Effector memory CD8-positive, alpha-beta T cell (primary cell): ENCODE measurements at regions not wholly inside any gene's neighbourhood (a gene's known extent, or its start where the extent isn't known, plus 50 kb on each side); places are given as distances from the start of the nearest gene placed in this dataset.

Source experiments
- ATAC-seq: fragments of 150-1000 bp; cut with Tn5 transposase; replicated peaks from 2 replicates; pipeline ENCODE4 v1.10.0; 2021; ENCODE audit warnings: mild to moderate bottlenecking, moderate library complexity
- DNase-seq, 3 experiments: peaks; one replicate each; pipeline ENCODE4 v3.0.0; 2021
- H3K27ac Mint-ChIP-seq, 2 donors: one replicate each; pipeline ENCODE4 v1.8.0; 2022; ENCODE audit warnings: mild to moderate bottlenecking in 2 of 2, mixed read lengths in 2 of 2, moderate library complexity in 2 of 2
- H3K27me3 Mint-ChIP-seq, 2 donors: one replicate each; pipeline ENCODE4 v1.8.0; 2022; ENCODE audit warnings: mixed read lengths in 2 of 2
- H3K36me3 Mint-ChIP-seq: one replicate; pipeline ENCODE4 v1.8.0; 2022; ENCODE audit warnings: mild to moderate bottlenecking, moderate library complexity, mixed read lengths; ENCODE audit not compliant: insufficient read depth
- H3K4me1 Mint-ChIP-seq, 2 donors: one replicate each; pipeline ENCODE4 v1.8.0; 2022; ENCODE audit warnings: low read depth in 2 of 2, mixed read lengths in 2 of 2
- H3K4me3 Mint-ChIP-seq, 2 donors: one replicate each; pipeline ENCODE4 v1.8.0; 2022; ENCODE audit warnings: mild to moderate bottlenecking in 2 of 2, mixed read lengths in 2 of 2, moderate library complexity in 2 of 2
- H3K9me3 Mint-ChIP-seq, 2 donors: one replicate each; pipeline ENCODE4 v1.8.0; 2022; ENCODE audit warnings: mixed read lengths in 2 of 2

- peaks cover 38 to 82% of the 10 kb centered on the region in 2 donors for H3K27me3 Mint-ChIP-seq
- H3K9me3 Mint-ChIP-seq: no peaks in the 10 kb centered on the region
- H3K27ac Mint-ChIP-seq: no peak overlapping the region
Measured at GRCh38 chr21:36565540-36565939, 85.6 kb upstream of the CLDN14 start.

GRCh38 chr21:36566644-36567043 is 86.7 kb upstream of the CLDN14 start:
- H3K27ac Mint-ChIP-seq: no peak overlapping the region

More at GRCh38 chr21:36565540-36565939, 85.6 kb upstream of the CLDN14 start:
- H3K4me3 Mint-ChIP-seq: no peak overlapping the region
- no peak for DNase-seq
- ATAC-seq: no peak
- H3K36me3 Mint-ChIP-seq: no peaks in the 10 kb centered on the region
- no peaks in the 10 kb centered on the region for H3K4me1 Mint-ChIP-seq

GRCh38 chr21:36567216-36567885 is 87.4 kb upstream of the CLDN14 start:
- ATAC-seq (no peak), DNase-seq (no peak)
- Mint-ChIP-seq H3K4me1 (no peaks in the 10 kb centered on the region), H3K36me3 (no peaks in the 10 kb centered on the region), H3K9me3 (no peaks in the 10 kb centered on the region), H3K27ac (no peak overlapping the region), H3K27me3 (peaks cover 37 to 63% of the 10 kb centered on the region in 2 donors), H3K4me3 (no peak overlapping the region)

More at GRCh38 chr21:36566644-36567043, 86.7 kb upstream of the CLDN14 start:
- Mint-ChIP-seq H3K27me3 (peaks cover 39 to 71% of the 10 kb centered on the region in 2 donors), H3K36me3 (no peaks in the 10 kb centered on the region), H3K9me3 (no peaks in the 10 kb centered on the region), H3K4me3 (no peak overlapping the region), H3K4me1 (no peaks in the 10 kb centered on the region)
- ATAC-seq: no peak
- DNase-seq: no peak

- Mint-ChIP-seq H3K4me3 (no peak overlapping the region), H3K27ac (no peak overlapping the region), H3K36me3 (no peaks in the 10 kb centered on the region), H3K4me1 (no peaks in the 10 kb centered on the region), H3K9me3 (no peaks in the 10 kb centered on the region), H3K27me3 (peaks cover 27 to 43% of the 10 kb centered on the region in 2 donors)
- DNase-seq (no peak), ATAC-seq (no peak)
Measured at GRCh38 chr21:36569511-36569910, 89.6 kb upstream of the CLDN14 start.

- DNase-seq (no peak), ATAC-seq (no peak)
- Mint-ChIP-seq H3K4me1 (no peaks in the 10 kb centered on the region), H3K27ac (no peak overlapping the region), H3K9me3 (no peaks in the 10 kb centered on the region), H3K27me3 (peaks cover 44 to 50% of the 10 kb centered on the region in 2 donors), H3K4me3 (no peak overlapping the region), H3K36me3 (no peaks in the 10 kb centered on the region)
Measured at GRCh38 chr21:36571556-36571955, 91.6 kb upstream of the CLDN14 start.

GRCh38 chr21:36572039-36572438 is 92.1 kb upstream of the CLDN14 start:
- Mint-ChIP-seq H3K27ac (no peak overlapping the region), H3K27me3 (peaks cover 45 to 50% of the 10 kb centered on the region in 2 donors), H3K9me3 (no peaks in the 10 kb centered on the region), H3K36me3 (no peaks in the 10 kb centered on the region), H3K4me3 (no peak overlapping the region), H3K4me1 (no peaks in the 10 kb centered on the region)
- DNase-seq (no peak), ATAC-seq (no peak)

GRCh38 chr21:36575306-36575705 is 95.4 kb upstream of the CLDN14 start:
- no peak overlapping the region for H3K4me3 Mint-ChIP-seq
- H3K36me3 Mint-ChIP-seq: no peaks in the 10 kb centered on the region
- DNase-seq (no peak), ATAC-seq (no peak)
- H3K9me3 Mint-ChIP-seq: no peaks in the 10 kb centered on the region
- H3K4me1 Mint-ChIP-seq: no peaks in the 10 kb centered on the region
- H3K27ac Mint-ChIP-seq: no peak overlapping the region
- H3K27me3 Mint-ChIP-seq: peaks cover 39 to 40% of the 10 kb centered on the region in 2 donors

- H3K4me1 Mint-ChIP-seq: no peaks in the 10 kb centered on the region
- H3K9me3 Mint-ChIP-seq: no peaks in the 10 kb centered on the region
- H3K27me3 Mint-ChIP-seq: peaks cover 41 to 50% of the 10 kb centered on the region in 2 donors
- no peaks in the 10 kb centered on the region for H3K36me3 Mint-ChIP-seq
- DNase-seq: no peak
- no peak overlapping the region for H3K4me3 Mint-ChIP-seq
- no peak overlapping the region for H3K27ac Mint-ChIP-seq
- ATAC-seq: no peak
Measured at GRCh38 chr21:36576441-36576840, 96.5 kb upstream of the CLDN14 start.

- no peaks in the 10 kb centered on the region for H3K4me1 Mint-ChIP-seq
- H3K4me3 Mint-ChIP-seq: no peak overlapping the region
- H3K36me3 Mint-ChIP-seq: no peaks in the 10 kb centered on the region
- H3K27me3 Mint-ChIP-seq: peaks cover 66% of the 10 kb centered on the region in 2 donors
- ATAC-seq: no peak
- H3K9me3 Mint-ChIP-seq: peaks cover 0 to 6% of the 10 kb centered on the region in 2 donors
- no peak overlapping the region for H3K27ac Mint-ChIP-seq
- DNase-seq: no peak
Measured at GRCh38 chr21:36579898-36580297, 100.0 kb upstream of the CLDN14 start.

GRCh38 chr21:36582271-36582670 is 102.3 kb upstream of the CLDN14 start:
- H3K27me3 Mint-ChIP-seq: peaks cover 44 to 53% of the 10 kb centered on the region in 2 donors
- H3K4me1 Mint-ChIP-seq: no peaks in the 10 kb centered on the region
- ATAC-seq (no peak), DNase-seq (no peak)
- H3K36me3 Mint-ChIP-seq: no peaks in the 10 kb centered on the region
- peaks cover 0 to 6% of the 10 kb centered on the region in 2 donors for H3K9me3 Mint-ChIP-seq
- H3K27ac Mint-ChIP-seq: no peak overlapping the region
- no peak overlapping the region for H3K4me3 Mint-ChIP-seq

GRCh38 chr21:36583591-36583990 is 103.7 kb upstream of the CLDN14 start:
- Mint-ChIP-seq H3K9me3 (peaks cover 0 to 6% of the 10 kb centered on the region in 2 donors), H3K4me3 (no peak overlapping the region), H3K4me1 (no peaks in the 10 kb centered on the region), H3K27me3 (peaks cover 43 to 53% of the 10 kb centered on the region in 2 donors), H3K36me3 (no peaks in the 10 kb centered on the region), H3K27ac (no peak overlapping the region)
- no peak for ATAC-seq
- no peak for DNase-seq

- Mint-ChIP-seq H3K36me3 (no peaks in the 10 kb centered on the region), H3K9me3 (peaks cover 0 to 6% of the 10 kb centered on the region in 2 donors), H3K4me1 (no peaks in the 10 kb centered on the region), H3K27me3 (peaks cover 31 to 44% of the 10 kb centered on the region in 2 donors), H3K27ac (no peak overlapping the region), H3K4me3 (no peak overlapping the region)
- DNase-seq: no peak
- ATAC-seq: no peak
Measured at GRCh38 chr21:36584980-36585940, 105.3 kb upstream of the CLDN14 start.

- DNase-seq (no peak), ATAC-seq (no peak)
- Mint-ChIP-seq H3K9me3 (peaks cover 0 to 6% of the 10 kb centered on the region in 2 donors), H3K4me1 (no peaks in the 10 kb centered on the region), H3K4me3 (no peak overlapping the region), H3K27ac (no peak overlapping the region), H3K27me3 (peaks cover 24 to 30% of the 10 kb centered on the region in 2 donors), H3K36me3 (no peaks in the 10 kb centered on the region)
Measured at GRCh38 chr21:36587388-36587787, 107.5 kb upstream of the CLDN14 start.
